ENCODE measurements at regions not wholly inside any gene's neighbourhood (a gene's known extent, or its start where the extent isn't known, plus 50 kb on each side); places are given as distances from the start of the nearest gene placed in this dataset.

DNA sequence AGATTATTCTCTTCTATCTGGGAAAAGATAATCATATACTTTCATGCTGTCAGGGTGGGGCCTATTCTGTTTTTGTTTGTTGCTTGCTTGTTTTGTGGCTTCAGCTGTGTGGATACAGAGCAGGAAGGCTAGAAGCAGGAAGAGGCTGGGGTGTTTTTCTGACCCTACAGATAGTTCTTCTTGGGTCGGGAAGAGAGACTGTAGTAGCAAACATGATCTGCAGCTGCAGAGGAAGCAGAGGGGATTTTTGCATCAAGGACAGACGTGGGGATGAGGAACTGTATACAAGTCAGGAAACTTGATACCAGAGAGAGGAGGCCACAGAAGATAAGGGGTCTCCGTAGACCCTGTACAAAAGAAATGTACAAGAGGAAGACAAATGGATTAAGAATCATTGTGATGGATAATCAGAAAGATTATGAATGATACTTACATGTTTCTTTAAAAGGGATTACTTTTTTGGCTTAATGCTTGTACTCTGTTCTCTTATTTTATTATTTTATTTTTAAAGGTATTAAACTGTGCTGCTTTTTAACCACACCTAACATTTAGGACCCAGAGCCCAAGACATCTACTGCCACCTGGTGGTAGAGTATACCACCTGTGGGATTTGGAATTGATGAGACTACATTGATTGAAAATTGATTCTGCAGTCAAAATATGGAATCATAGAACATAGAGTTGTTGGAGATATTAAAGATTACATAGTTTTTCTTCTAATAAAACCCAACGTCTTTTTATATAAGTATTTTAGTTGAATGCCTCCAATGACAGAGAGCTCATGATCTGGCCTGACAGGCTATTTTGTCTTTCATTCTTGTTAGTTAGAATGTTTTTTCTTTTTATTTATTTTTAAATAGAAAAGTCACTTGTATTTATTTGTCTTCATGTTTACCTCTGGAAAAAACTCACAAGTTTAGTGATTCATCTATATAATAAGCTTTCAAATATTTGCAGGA, 87.3 kb upstream of the ROPN1 start:
- H3K4me3 Mint-ChIP-seq, result no peak overlapping the region
- H3K36me3 Mint-ChIP-seq, result no peaks in the 10 kb centered on the region
- no peaks in the 10 kb centered on the region for H3K4me1 Mint-ChIP-seq
- no peak overlapping the region for H3K27ac Mint-ChIP-seq
- no peak for DNase-seq (ENCODE audit: low spot score in 2 of 2)
- no peaks in the 10 kb centered on the region for H3K9me3 Mint-ChIP-seq
- no peak for ATAC-seq

DNA sequence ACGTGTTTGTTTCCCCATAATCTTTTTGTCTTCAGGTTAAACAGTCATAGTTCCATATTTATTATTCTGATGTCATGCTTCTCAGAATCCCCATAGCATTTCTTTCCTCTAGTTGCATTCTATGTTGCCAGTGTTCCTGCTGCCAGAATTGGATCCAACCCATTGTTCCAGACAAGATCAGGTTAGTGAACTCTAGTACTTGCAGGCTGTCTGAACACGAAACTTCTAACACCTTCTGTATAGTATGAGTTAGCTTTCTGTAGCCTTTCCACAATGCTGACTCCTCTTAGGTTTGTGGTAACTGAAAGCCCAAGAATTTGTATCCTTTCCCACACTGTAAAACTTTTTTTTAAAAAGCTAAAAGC, 88.0 kb upstream of the ROPN1 start:
- Mint-ChIP-seq H3K9me3 (no peaks in the 10 kb centered on the region), H3K36me3 (no peaks in the 10 kb centered on the region), H3K27ac (no peak overlapping the region), H3K4me1 (no peaks in the 10 kb centered on the region), H3K4me3 (no peak overlapping the region)
- DNase-seq (ENCODE audit: low spot score in 2 of 2) (no peak), ATAC-seq (no peak)

DNA sequence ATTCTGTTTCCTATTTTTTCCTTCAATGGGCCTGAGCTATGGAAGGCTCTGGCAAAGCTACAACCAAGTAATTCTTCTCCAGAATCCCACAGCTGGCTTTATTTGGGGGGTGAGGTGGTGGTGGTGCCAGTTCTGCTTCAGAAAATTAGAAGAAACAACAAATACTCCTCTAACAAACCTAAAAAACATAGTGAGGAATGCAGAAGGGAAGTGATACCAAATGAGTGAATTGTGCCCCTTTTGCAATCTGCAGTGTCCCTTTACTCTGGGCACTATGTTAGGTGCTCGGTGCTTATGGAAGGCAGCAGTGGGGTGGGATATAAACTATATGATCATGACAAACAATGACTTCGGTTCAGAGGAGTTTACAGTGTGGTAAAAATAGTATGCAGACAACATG, 90.4 kb upstream of the ROPN1 start:
- H3K4me3 Mint-ChIP-seq, result no peak overlapping the region
- DNase-seq (ENCODE audit: low spot score in 2 of 2), result no peak
- no peaks in the 10 kb centered on the region for H3K36me3 Mint-ChIP-seq
- H3K4me1 Mint-ChIP-seq, result no peaks in the 10 kb centered on the region
- H3K9me3 Mint-ChIP-seq, result no peaks in the 10 kb centered on the region
- ATAC-seq, result no peak
- no peak overlapping the region for H3K27ac Mint-ChIP-seq

DNA sequence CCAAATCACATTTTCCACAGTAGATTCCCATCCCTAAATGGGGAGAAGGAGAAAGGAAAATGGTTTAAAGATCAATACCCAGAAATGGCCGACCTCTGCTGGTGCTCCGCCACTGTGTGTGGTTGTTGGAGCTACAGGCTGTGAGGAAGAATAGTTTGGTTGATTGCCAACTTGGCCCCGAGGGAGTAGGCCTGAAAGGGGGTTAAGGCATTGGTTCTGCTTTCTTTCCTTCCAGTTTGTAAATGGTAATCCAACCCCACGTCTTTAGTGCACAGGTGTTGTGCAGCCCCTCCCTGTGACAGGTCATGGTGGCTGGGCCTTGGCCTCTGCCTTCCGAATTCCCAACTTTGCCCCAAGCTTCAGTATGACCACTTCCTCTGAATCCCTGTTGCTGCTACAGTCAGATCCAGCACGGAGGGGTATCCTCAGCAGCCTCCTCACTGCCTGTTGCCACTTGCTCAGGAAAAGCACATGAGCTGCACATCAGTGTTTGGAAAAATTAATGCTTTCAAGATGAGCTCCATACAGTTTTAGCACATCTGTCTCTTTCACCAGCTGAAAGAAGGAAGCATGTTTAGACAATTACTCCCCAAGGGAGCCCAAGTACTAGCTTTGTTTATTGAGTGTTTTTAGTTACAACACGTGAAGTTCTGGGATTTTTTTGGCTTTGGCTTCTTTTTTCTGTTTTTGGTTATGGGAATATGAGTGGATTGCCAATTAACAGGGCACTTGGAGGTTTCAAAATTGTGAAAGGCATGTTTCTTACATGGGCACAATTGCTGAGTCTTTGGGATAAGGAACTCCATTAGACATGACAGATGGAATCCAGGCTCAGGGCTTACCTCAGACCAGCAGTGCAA, 92.3 kb upstream of the ROPN1 start:
- DNase-seq (ENCODE audit: low spot score in 2 of 2), result no peak
- Mint-ChIP-seq H3K36me3 (no peaks in the 10 kb centered on the region), H3K27ac (no peak overlapping the region), H3K4me1 (no peaks in the 10 kb centered on the region), H3K9me3 (no peaks in the 10 kb centered on the region), H3K4me3 (no peak overlapping the region)
- ATAC-seq, result no peak

DNA sequence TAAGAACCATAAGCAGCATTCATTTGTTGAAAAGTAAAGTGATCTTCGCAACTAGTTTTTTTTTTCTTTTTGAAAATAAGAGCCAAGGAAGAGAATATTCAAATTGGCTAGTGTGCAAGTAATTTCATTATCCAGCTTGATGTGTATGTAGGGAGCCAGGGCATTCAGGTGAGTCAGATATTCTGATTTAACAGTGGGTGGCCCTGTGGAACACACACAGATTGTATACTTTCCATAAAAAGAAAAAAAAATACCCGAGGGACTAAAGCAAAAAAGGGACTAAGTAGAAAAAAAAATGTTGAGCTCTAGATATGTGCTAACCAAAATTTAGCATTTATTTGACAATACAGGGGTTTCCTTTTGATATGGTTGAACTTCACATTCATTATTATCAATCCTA, 96.9 kb upstream of the ROPN1 start:
- DNase-seq (ENCODE audit: low spot score in 2 of 2) (no peak), ATAC-seq (no peak)
- H3K9me3 Mint-ChIP-seq, result no peaks in the 10 kb centered on the region
- H3K4me3 Mint-ChIP-seq, result no peak overlapping the region
- no peaks in the 10 kb centered on the region for H3K4me1 Mint-ChIP-seq
- H3K36me3 Mint-ChIP-seq, result no peaks in the 10 kb centered on the region
- no peak overlapping the region for H3K27ac Mint-ChIP-seq

DNA sequence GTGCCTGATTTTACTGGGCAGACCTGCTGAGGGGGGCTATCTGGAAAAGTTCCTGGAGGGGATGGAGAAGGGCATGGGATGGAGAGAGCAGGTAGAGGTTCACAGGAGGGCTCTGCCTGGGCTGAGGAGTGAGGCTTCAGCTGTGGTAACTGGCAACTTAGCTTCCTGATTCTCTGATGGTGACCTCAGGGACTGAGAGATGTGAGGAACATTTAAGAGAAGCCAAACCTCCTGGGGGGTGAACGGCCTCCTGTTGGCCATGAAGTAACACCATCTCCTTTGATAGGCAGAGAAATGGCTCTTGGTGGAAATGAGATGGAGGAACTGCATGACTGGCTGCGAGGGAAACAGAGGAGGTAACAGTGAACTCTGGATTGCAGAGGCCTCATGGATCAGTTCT, 97.3 kb upstream of the ROPN1 start:
- Mint-ChIP-seq H3K36me3 (no peaks in the 10 kb centered on the region), H3K9me3 (no peaks in the 10 kb centered on the region), H3K4me1 (no peaks in the 10 kb centered on the region), H3K4me3 (no peak overlapping the region), H3K27ac (no peak overlapping the region)
- no peak for DNase-seq (ENCODE audit: low spot score in 2 of 2)
- no peak for ATAC-seq

DNA sequence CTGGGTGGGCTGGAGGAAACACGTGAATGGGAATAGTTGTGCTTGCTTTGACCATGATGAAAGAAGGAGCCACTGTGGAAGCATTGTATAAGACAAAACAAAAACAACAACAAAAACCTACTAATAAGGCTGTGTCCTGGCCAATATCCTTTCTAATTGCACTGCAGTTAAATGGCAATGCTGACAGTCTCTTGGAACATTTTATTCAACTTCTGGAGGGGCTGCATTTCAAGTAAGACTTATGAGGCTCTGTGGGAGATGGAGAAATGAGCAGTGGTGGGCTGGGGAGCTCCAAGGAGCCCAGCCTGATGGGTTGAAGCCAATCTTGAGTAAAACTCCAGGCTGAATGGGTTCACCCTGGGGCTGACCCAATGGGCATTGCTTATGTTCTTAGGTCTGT, 99.8 kb upstream of the ROPN1 start:
- DNase-seq (ENCODE audit: low spot score in 2 of 2) (no peak), ATAC-seq (no peak)
- Mint-ChIP-seq H3K9me3 (no peaks in the 10 kb centered on the region), H3K36me3 (no peaks in the 10 kb centered on the region), H3K27ac (no peak overlapping the region), H3K4me3 (no peak overlapping the region), H3K4me1 (no peaks in the 10 kb centered on the region)

DNA sequence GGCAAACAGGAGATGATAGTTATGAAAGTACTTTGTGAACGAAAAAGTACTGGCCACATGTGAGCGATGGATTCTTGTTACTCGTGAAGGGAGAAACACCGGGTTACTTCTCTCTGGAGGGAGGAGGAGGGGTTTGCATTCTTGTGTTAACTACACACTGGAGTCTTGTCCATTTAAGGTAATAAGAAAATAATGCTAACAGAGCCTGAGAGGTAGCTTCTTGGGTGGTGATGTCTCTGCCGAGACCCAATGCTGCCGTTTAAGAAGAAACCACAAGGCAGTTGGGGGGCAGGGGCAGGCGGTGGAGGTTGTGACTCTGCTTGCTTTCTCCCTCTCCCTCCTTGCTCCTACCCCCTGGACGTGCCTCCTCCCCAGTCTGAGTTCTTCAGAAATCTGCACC, 100.9 kb upstream of the ROPN1 start:
- H3K9me3 Mint-ChIP-seq, result no peaks in the 10 kb centered on the region
- DNase-seq (ENCODE audit: low spot score in 2 of 2) (no peak), ATAC-seq (no peak)
- H3K27ac Mint-ChIP-seq, result no peak overlapping the region
- H3K4me3 Mint-ChIP-seq, result no peak overlapping the region
- H3K4me1 Mint-ChIP-seq, result no peaks in the 10 kb centered on the region
- H3K36me3 Mint-ChIP-seq, result no peaks in the 10 kb centered on the region

DNA sequence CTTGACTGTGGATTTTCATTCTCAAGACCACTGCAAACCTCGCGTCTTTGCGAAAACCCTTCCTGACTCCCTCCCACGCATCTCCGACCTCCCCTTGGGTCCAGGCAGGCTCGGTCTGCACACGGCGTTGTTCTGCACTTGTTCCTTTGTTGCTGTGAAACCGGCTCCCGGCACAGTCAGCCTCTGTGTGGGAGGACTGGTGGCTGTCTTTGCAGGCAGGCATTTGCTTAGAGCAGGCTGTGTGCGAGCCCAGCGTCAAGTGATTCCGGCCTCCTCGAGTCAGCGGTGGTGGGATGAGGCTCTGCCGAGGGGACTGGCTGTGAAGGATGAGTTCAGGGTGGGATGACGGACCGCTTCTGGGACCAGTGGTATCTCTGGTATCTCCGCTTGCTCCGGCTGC, 102.6 kb upstream of the ROPN1 start:
- Mint-ChIP-seq H3K9me3 (no peaks in the 10 kb centered on the region), H3K27ac (no peak overlapping the region), H3K4me3 (no peak overlapping the region), H3K36me3 (no peaks in the 10 kb centered on the region), H3K4me1 (no peaks in the 10 kb centered on the region)
- ATAC-seq (no peak), DNase-seq (ENCODE audit: low spot score in 2 of 2) (no peak)

DNA sequence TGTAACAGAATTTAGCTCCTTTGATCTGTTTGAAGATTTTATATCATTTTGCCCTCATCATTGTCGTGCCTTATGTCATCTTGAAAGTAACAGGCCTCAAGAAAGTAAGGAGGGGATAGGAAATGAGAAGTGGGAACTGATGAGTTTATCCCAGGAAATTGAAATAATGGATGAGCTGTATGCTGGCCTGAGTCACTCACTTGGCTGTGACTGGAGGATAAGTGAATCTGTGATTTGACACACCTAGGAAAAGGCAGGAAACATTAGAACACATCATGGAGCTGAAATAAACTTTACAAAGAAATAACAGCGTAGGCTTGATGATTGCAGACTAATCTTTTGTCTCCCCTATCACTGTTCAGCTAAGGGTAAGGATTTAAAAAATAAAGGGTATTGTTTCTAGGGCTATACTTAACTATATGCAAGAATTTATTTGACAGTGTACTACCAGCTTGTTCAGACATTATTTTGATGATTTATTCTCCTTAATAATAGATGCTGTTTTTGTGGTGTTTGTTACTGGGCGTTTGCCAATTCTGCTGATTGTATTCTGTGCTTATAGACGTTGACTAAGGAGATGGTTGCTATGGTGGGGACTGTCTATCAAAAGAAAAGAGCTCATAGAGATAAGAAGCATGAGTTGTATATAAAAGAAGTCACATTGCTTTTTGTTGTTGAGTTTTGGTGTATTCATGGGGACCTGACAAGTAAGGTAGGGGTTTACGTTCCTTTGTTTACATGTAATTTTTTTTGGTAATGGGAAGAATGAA, 105.6 kb upstream of the ROPN1 start:
- no peaks in the 10 kb centered on the region for H3K9me3 Mint-ChIP-seq
- no peaks in the 10 kb centered on the region for H3K36me3 Mint-ChIP-seq
- ATAC-seq (no peak), DNase-seq (ENCODE audit: low spot score in 2 of 2) (no peak)
- H3K4me3 Mint-ChIP-seq, result no peak overlapping the region
- H3K27ac Mint-ChIP-seq, result no peak overlapping the region
- no peaks in the 10 kb centered on the region for H3K4me1 Mint-ChIP-seq

DNA sequence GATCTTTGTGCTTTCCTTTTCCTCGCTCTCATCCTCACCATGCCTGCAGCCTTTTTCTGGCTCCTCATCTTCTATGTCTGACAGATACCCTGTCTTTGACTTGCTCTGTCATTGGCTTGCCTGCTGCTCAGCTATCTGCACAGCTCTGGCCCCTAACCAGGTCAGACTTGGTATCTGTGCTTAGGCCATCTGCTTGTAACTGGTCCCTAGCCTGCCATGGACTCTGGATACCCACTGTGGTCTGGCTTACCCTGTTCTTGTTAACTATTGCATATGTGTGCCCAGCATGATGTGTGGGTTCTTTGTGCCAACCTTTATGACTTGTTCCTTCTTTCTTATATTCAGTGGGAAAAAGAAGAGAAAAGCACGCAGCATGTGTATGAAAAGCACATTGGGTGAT, 109.7 kb upstream of the ROPN1 start:
- H3K36me3 Mint-ChIP-seq, result no peaks in the 10 kb centered on the region
- no peak for DNase-seq (ENCODE audit: low spot score in 2 of 2)

DNA sequence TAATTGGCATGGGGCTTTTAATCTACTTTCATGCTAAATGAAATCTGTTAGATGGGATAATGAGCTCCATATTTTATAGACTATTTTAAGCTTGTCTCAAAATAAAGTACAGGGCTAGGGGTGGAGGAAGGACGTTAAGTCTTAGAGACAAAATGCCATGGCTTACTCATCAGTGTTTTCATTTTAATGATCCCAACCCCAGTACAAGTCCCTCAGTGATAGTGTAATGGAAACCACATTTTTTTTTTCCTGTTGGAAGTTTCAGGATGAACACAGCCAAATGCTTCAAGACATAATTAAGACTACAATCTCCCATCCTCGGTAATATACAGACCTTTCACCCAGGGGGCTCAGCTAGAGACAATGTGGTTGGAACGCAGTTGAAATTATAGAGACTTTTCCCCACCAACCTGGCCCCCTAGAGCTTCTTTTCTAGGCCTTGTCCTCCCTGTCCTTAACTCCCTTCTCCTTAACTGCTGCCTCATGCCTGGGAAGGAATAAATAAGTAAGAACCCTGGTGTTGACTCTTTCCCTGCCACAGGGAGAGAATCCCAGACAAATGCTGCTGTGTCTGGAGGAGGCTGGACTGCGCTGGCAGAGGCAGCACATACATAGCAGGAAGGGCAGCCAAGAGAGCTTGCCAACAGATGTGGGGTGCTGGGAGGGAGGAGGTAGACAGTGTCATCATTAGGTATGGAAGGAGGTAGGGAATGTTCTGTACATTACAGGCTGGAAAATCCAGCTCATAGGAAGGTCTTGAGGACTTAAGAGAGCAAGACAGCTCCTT, 115.4 kb upstream of the ROPN1 start:
- Mint-ChIP-seq H3K27ac (no peak overlapping the region), H3K4me1 (no peaks in the 10 kb centered on the region), H3K4me3 (no peak overlapping the region), H3K9me3 (no peaks in the 10 kb centered on the region), H3K36me3 (no peaks in the 10 kb centered on the region)
- ATAC-seq, result no peak
- no peak for DNase-seq (ENCODE audit: low spot score in 2 of 2)

More for the DNA sequence above, 109.7 kb upstream of the ROPN1 start:
- Mint-ChIP-seq H3K4me1 (no peaks in the 10 kb centered on the region), H3K9me3 (no peaks in the 10 kb centered on the region), H3K4me3 (no peak overlapping the region), H3K27ac (no peak overlapping the region)
- ATAC-seq, result no peak

DNA sequence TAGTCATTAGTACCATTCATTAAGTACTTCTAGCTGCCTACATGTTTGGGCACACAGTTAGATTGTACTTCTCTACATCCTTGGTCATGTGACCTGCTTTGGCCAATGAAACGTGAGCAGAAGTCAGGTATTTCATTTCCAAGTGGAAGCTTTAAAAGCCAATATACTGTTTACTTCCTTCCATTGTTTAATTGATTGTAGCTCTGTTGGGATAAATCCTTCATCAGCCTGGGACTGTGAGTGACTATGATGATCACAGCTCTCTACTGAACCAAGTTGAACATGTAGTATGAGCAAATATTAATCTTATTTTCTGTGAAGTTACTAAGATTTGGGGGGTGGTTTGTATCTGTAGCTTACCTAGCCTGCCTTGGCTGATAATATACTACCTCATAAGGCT, 116.5 kb upstream of the ROPN1 start:
- ATAC-seq, result no peak
- no peak overlapping the region for H3K27ac Mint-ChIP-seq
- DNase-seq (ENCODE audit: low spot score in 2 of 2), result no peak
- no peak overlapping the region for H3K4me3 Mint-ChIP-seq
- H3K4me1 Mint-ChIP-seq, result no peaks in the 10 kb centered on the region
- H3K9me3 Mint-ChIP-seq, result no peaks in the 10 kb centered on the region
- H3K36me3 Mint-ChIP-seq, result no peaks in the 10 kb centered on the region

DNA sequence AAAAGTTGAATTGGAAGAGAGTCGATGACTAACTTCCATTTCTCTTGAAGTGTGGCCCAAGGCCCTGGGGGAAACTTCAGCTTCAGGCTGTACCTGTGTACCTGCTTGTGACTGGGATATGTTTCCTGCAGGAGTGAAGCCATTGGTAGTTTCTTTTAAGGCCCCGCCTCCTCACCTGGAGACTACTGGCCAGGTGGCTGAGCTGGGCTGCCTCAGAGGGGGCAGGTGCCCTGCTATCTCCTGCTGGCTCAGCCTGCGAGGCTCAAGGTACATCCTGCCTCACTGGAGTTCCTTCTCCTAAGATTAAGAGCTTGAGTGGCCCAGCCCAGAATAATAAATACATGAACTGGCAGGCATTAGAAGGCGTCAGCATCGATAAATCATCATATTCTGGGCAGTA, 121.6 kb upstream of the ROPN1 start:
- Mint-ChIP-seq H3K9me3 (no peaks in the 10 kb centered on the region), H3K4me3 (no peak overlapping the region), H3K27ac (no peak overlapping the region), H3K36me3 (no peaks in the 10 kb centered on the region), H3K4me1 (no peaks in the 10 kb centered on the region)
- DNase-seq (ENCODE audit: low spot score in 2 of 2) (no peak), ATAC-seq (no peak)

DNA sequence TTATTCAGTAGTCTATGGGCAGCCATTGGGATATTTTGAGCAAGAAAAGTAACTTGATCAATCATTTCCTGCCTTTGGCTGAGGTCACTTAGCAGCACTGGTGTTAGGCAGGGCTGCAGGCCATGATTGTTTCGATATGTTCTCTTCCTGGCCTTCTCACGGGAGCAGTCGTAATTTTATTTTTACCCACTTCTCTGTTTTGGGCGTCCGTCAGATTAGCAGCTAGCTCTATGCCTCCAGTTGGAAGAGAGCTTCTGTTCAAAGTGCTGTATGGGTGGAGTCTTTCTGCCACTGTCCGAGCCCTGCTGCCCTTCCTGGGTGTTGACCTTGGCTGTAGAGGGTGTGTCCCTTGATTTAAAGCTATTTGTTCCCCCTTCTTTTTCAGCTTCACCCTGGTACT, 123.4 kb upstream of the ROPN1 start:
- DNase-seq (ENCODE audit: low spot score in 2 of 2), result no peak
- H3K4me1 Mint-ChIP-seq, result no peaks in the 10 kb centered on the region
- H3K27ac Mint-ChIP-seq, result no peak overlapping the region
- no peaks in the 10 kb centered on the region for H3K36me3 Mint-ChIP-seq
- no peak for ATAC-seq
- H3K4me3 Mint-ChIP-seq, result no peak overlapping the region
- H3K9me3 Mint-ChIP-seq, result no peaks in the 10 kb centered on the region

All from stimulated activated effector memory CD8-positive, alpha-beta T cell treated with anti-CD3 and anti-CD28 coated beads, Interleukin-12 subunit alpha, Interleukin-12 subunit beta, amount 100 ng/mL, for 72 hours (primary cell).